Muscle of leg (tissue), 3 donors: ENCODE measurements at regions not wholly inside any gene's neighbourhood (a gene's known extent, or its start where the extent isn't known, plus 50 kb on each side); places are given as distances from the start of the nearest gene placed in this dataset.

Experiments used
- DNase-seq: peaks from one replicate; pipeline ENCODE4 v3.0.0; 2013
- H3K27ac ChIP-seq: one replicate; pipeline ENCODE4 v1.5.1; 2013; ENCODE audit warnings: mild to moderate bottlenecking, low read length, control low read depth
- H3K27me3 ChIP-seq: one replicate; pipeline ENCODE4 v1.6.1; 2013; ENCODE audit warnings: low read length; ENCODE audit not compliant: control insufficient read depth, insufficient read depth
- H3K36me3 ChIP-seq: one replicate; pipeline ENCODE4 v1.6.1; 2013; ENCODE audit warnings: low read length; ENCODE audit not compliant: control insufficient read depth, insufficient read depth
- H3K4me1 ChIP-seq: one replicate; pipeline ENCODE4 v1.6.1; 2013; ENCODE audit warnings: low read length; ENCODE audit not compliant: control insufficient read depth, insufficient read depth
- H3K4me3 ChIP-seq: one replicate; pipeline ENCODE4 v1.5.1; 2013; ENCODE audit warnings: low read length, control low read depth
- H3K9me3 ChIP-seq: replicated peaks from 2 replicates; pipeline ENCODE4 v1.6.1; 2013; ENCODE audit warnings: low read depth, low read length; ENCODE audit not compliant: control insufficient read depth
- WGBS: methylation state at CpG from one replicate; pipeline ENCODE4 v1.1.5; 2013; ENCODE audit warnings: missing lambda C conversion rate; ENCODE audit not compliant: insufficient coverage; 5-methylcytosine and 5-hydroxymethylcytosine counted together

DNA sequence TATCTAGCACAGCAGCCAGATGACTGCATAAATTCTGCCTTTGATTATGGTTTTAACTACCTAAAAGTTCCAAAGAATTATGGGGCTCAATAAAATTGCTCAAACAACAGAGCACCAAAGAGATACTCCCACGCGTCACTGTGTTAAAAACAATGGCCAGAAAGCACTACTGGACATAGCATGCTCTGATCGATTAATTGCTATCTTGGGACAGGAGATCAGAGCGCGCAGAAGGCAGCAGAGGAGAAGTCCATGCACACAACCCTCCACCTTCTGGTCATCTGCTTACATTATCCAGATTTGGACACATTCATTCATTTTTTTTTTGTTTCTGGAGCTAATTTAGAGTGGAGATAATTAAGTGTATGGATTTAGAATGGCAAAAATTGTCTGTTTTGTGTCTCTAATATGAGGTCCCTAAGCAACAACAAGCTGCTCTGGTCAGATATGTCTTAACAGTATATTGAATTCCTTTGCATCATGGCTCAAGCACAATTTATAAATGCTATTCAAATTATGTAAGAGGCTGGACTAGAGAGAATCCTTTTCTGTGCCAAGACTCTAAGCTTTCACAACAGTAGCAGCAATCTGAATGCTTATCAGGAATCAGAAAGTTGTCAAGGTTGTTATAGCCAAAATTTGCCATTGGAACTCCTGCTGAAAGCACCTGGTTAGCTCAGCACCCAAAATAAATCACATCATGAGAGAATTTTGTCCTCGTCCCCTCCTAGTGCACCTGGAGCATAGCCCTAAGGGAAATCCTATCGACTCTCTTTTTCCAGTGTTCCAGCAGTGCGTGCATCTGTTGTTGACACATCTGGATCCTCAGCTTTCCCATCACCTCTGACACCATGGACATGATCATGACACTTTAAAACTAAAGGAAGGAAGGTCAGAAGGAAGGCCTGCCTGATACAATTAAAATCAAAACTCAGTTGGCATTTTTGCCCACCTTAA is 98.6 kb upstream of the HMHB1 start:
- Histone ChIP-seq H3K4me1 (peaks cover 34% of the 10 kb centered on the region), H3K27me3 (no peaks in the 10 kb centered on the region), H3K9me3 (no peaks in the 10 kb centered on the region), H3K27ac (peak overlapping the region; percentile 65), H3K4me3 (no peak overlapping the region), H3K36me3 (no peaks in the 10 kb centered on the region)
- WGBS, result 42% methylated on average over 2 of the region's 8 CpGs
- peak; percentile 94 for DNase-seq

DNA sequence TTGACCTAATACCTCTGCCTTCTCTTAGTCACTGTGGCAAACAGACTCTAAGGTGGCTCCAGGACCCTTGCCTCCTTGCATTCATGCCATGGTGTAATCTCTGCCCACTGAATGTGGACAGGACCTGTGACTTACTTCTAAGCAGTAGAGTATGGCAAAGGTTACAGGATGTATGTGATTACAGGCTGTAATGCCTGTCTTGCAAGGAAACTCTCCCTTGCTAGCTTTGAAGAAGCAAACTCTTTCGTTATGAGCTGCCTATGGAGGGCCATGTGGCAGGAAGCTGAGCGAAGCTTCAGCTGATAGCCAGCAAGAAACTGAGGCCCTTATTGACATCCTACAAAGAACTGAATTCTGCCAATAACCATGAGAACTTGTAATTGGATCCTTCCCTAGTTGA is 103.3 kb upstream of the HMHB1 start:
- DNase-seq, result no peak
- H3K27ac ChIP-seq, result no peak overlapping the region
- 83% methylated on average over 1 of the region's 2 CpGs for WGBS

DNA sequence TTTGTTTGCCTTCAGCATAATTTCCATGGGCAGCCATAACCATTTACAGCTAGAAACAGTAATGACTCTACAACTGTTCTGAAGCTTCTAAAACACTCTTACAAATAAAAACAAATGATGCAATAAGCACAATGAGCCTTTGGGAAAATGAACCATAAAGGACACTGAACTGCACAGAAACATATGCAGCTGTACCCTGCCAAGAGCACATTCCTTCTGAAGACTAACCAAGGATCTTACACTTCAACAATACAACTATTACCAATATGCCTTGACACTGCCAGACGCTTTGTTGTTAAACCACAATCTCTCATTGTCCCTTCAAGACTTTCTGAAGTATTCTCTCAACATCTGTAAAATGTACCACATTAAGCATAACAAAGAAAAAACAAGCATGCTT is 104.2 kb upstream of the HMHB1 start:
- H3K4me1 ChIP-seq, result peaks cover 13% of the 10 kb centered on the region
- DNase-seq, result peak; percentile 85
- no CpG with 5 or more reads among the region's 1 CpG for WGBS

More for the DNA sequence above, 103.3 kb upstream of the HMHB1 start:
- no peak overlapping the region for H3K4me3 ChIP-seq
- H3K36me3 ChIP-seq, result no peaks in the 10 kb centered on the region
- H3K9me3 ChIP-seq, result no peaks in the 10 kb centered on the region
- peaks cover 18% of the 10 kb centered on the region for H3K4me1 ChIP-seq
- H3K27me3 ChIP-seq, result no peaks in the 10 kb centered on the region

DNA sequence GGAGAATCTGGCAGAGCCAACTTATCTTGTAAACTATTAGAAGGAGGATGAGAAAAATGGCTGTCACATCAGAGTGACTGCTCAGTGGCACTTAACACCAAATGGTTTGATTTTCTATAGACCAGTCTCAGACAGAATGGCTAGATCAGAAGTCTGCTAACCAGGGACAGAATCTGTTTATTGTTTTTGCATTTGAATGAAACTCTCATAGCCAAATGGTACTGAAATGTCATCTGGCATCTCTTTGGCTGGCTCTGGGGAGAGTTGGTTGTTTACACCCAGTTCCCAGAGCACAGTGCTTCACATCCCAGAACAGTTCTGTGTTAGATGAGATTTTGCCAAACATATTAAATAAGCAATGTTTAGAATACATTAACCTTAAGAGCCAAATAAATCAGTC is 106.6 kb upstream of the HMHB1 start:
- no peaks in the 10 kb centered on the region for H3K9me3 ChIP-seq
- H3K27ac ChIP-seq, result no peak overlapping the region
- no peaks in the 10 kb centered on the region for H3K27me3 ChIP-seq
- DNase-seq, result no peak
- H3K4me3 ChIP-seq, result no peak overlapping the region
- no peaks in the 10 kb centered on the region for H3K36me3 ChIP-seq
- H3K4me1 ChIP-seq, result peaks cover 6% of the 10 kb centered on the region

More for the DNA sequence above, 104.2 kb upstream of the HMHB1 start:
- Histone ChIP-seq H3K27me3 (no peaks in the 10 kb centered on the region), H3K36me3 (no peaks in the 10 kb centered on the region), H3K4me3 (no peak overlapping the region), H3K9me3 (no peaks in the 10 kb centered on the region), H3K27ac (no peak overlapping the region)

DNA sequence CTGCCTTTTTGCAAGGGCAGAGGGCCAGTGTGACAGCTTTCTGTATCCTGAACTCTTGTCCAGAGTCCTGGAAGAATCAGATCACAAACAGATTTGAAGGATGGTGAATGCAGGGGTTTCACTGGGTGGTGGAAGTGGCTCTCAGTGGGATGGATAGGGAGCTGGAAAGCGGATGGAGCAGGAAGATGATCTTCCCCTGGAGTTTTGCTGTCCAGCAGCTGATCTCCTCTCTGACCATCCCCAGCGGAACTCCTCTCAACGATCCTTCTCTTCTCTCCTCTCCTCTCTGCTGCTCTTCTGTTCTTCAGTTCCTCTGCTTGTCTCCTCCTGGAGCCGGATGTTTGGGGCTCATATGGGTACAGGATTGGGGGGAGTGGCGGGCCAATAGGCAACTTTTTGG is 108.3 kb upstream of the HMHB1 start:
- Histone ChIP-seq H3K9me3 (no peaks in the 10 kb centered on the region), H3K27ac (no peak overlapping the region), H3K4me3 (no peak overlapping the region), H3K27me3 (no peaks in the 10 kb centered on the region), H3K4me1 (peaks cover 2% of the 10 kb centered on the region), H3K36me3 (no peaks in the 10 kb centered on the region)
- no peak for DNase-seq
- no CpG with 5 or more reads among the region's 5 CpGs for WGBS

DNA sequence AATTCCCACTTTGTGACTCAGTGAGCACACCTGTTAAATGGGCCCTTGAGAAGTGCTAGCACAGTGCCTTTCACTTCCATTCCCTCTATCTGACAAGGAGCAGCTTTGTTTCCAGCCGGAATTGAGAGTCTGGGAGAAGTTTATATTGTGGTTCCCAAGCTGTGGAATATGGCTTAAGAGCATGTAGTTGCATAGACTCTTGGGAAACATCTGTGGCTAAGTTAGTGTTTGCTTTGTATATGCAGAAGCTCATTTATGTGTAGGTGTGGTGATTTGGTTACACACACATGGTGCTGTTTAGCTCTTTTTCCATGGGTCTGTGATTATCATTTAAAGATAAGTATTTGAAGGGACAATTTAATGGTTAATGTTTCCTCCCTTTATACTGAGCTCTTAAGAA is 110.5 kb upstream of the HMHB1 start:
- WGBS, result no CpG with 5 or more reads among the region's 1 CpG
- no peak overlapping the region for H3K4me3 ChIP-seq
- no peak for DNase-seq

DNA sequence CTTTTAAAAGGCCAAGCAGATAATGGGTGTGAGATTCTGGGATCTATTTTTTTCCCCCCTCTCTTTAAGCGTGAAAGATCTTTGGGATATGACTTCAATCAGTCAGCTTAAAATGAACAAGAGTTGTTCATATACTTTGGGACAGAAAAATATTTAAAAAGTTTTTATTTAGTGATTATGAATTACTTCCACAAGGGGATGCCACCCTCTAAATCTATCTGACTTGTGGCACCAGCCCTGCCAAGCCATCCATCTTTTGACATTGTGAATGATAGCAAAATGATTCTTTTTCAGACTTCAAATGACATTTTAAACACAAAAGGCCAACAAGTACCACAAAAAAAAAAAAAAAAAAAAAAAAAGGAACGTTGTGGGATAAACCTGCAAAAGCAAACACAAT is 111.0 kb upstream of the HMHB1 start:
- no peak overlapping the region for H3K27ac ChIP-seq
- no peaks in the 10 kb centered on the region for H3K27me3 ChIP-seq
- no peaks in the 10 kb centered on the region for H3K36me3 ChIP-seq
- H3K4me3 ChIP-seq, result no peak overlapping the region
- DNase-seq, result no peak
- no peaks in the 10 kb centered on the region for H3K4me1 ChIP-seq
- H3K9me3 ChIP-seq, result no peaks in the 10 kb centered on the region
- no CpG with 5 or more reads among the region's 2 CpGs for WGBS

More for the DNA sequence above, 110.5 kb upstream of the HMHB1 start:
- no peaks in the 10 kb centered on the region for H3K27me3 ChIP-seq
- no peaks in the 10 kb centered on the region for H3K9me3 ChIP-seq
- no peak overlapping the region for H3K27ac ChIP-seq
- H3K36me3 ChIP-seq, result no peaks in the 10 kb centered on the region
- no peaks in the 10 kb centered on the region for H3K4me1 ChIP-seq

DNA sequence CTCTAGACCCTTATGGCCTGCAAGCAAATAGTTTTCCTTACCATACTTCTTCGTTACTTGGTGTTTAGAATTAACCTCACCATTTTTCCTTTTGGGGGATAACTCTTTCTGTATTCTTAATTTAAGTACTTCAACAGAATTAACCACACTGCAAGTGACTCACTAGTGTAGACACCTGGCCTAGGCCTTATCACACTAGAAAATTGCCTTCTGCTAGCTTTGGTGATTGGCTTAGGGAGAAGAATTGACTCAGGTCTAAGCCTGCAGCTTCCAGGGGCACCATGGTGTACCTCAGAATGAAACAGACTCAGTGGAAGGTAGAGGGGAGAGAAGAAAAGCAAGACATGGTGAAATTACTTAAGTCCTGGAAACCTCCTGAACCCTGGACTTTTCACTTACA is 112.8 kb upstream of the HMHB1 start:
- H3K27ac ChIP-seq, result no peak overlapping the region
- H3K4me1 ChIP-seq, result peaks cover 4% of the 10 kb centered on the region
- whole genome bisulfite sequencing, result no CpG with 5 or more reads among the region's 1 CpG
- no peaks in the 10 kb centered on the region for H3K27me3 ChIP-seq
- no peaks in the 10 kb centered on the region for H3K9me3 ChIP-seq
- no peaks in the 10 kb centered on the region for H3K36me3 ChIP-seq
- DNase-seq, result no peak
- H3K4me3 ChIP-seq, result no peak overlapping the region

DNA sequence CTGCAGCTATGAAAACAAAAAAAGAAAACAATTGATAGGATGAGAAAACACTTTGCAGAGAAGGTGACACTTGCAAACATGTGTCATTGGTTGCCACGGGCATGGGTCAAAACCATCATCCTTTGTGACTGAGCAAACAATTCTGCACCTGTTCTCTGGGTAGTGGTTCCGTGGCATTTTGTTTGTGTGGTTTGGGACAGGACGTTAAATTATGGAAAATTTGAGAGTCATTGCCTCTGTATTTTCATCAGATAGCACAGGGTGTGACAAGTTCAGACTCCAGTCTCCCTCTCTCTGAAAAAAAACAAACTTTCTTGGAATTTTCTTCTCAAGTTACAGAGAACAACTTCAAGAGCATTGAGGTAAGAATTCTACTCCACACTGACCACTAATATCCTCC is 113.4 kb upstream of the HMHB1 start:
- no peaks in the 10 kb centered on the region for H3K27me3 ChIP-seq
- no peak overlapping the region for H3K4me3 ChIP-seq
- H3K27ac ChIP-seq, result no peak overlapping the region
- WGBS, result 100% methylated on average over 2 of the region's 3 CpGs
- peaks cover 8% of the 10 kb centered on the region for H3K4me1 ChIP-seq
- H3K36me3 ChIP-seq, result no peaks in the 10 kb centered on the region
- H3K9me3 ChIP-seq, result no peaks in the 10 kb centered on the region
- DNase-seq, result no peak

DNA sequence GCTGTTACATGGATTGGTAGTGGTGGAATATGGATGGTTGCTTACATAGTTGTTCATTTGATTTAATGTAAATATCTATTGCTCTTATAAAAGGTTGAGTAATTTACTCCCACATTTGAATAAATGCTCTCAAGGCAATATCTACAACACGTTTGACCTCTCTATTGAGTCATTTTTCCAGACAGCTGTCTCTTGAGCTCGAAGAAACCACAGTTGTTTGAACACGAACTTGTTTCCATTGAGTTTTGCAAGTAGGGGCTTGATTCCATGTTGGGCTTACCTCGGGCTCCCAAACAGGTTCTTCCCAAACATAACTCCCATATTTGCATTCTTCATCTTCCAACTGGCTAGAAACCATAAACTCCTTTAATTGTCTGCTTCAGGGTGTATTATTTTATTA is 115.0 kb upstream of the HMHB1 start:
- H3K9me3 ChIP-seq, result no peaks in the 10 kb centered on the region
- DNase-seq, result peak; percentile 41
- H3K4me3 ChIP-seq, result no peak overlapping the region
- H3K4me1 ChIP-seq, result peaks cover 13% of the 10 kb centered on the region
- no peaks in the 10 kb centered on the region for H3K36me3 ChIP-seq
- H3K27ac ChIP-seq, result no peak overlapping the region
- H3K27me3 ChIP-seq, result no peaks in the 10 kb centered on the region
- 80% methylated on average over 3 of the region's 4 CpGs for WGBS
